ENCODE measurements at regions not wholly inside any gene's neighbourhood (a gene's known extent, or its start where the extent isn't known, plus 50 kb on each side); places are given as distances from the start of the nearest gene placed in this dataset.
A peak's percentile ranks its signal among the peaks of the same experiment; 100 is the strongest.

DNA sequence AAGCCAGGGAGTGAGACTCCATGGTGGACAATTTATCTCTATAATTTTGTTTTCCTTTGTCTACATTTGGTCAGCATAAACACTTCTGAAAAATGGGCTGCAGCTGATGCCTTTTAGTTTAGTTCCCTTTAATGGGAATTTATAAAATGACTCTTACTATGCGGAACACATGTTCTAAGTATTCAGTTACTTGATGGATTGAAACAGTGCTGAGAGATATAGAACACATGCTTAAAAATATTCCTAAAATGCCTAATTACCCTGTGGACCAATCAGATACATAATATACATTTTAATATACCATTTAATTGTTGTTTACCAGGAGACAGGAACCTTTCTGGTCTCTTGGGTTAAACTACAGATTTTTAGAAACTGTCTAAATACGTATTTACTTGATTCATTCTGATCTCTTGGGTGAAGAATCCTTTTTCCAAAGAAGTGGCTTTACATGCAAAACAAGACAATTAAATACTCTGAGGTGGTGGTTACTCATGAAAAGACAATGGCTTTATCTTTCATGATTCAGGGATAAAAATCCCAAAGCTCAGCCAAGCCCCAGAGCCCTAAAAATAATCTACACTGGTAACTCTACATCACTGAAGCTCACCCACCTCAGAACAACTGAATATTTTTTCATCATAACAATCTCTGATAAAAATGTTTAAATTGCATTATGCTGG lies 128.1 kb upstream of the SERTAD2 start:
- no peak for DNase-seq (ENCODE audit: unreplicated experiment)
- CTCF ChIA-PET = interaction anchor here (1.5 kb wide), 1 partner anchor 136 kb away, joined by 8 read pairs; no protein-coding TSS in a partner anchor
- Mint-ChIP-seq H3K9me3 (ENCODE audit: unreplicated experiment) (no peaks in the 10 kb centered on the region), H3K27me3 (ENCODE audit: insufficient read depth, unreplicated experiment) (no peaks in the 10 kb centered on the region), H3K27ac (ENCODE audit: low read depth, unreplicated experiment) (no peak overlapping the region), H3K36me3 (ENCODE audit: insufficient read depth, unreplicated experiment) (peaks cover 6% of the 10 kb centered on the region), H3K4me1 (ENCODE audit: insufficient read depth, unreplicated experiment) (peaks cover 27% of the 10 kb centered on the region), H3K4me3 (ENCODE audit: unreplicated experiment) (no peak overlapping the region)
- no TSS peak for BruUV-seq (replicated peaks)
- intact Hi-C loops (cut with micrococcal nuclease) = no loop called here
- TF ChIP-seq, protein P1, sequence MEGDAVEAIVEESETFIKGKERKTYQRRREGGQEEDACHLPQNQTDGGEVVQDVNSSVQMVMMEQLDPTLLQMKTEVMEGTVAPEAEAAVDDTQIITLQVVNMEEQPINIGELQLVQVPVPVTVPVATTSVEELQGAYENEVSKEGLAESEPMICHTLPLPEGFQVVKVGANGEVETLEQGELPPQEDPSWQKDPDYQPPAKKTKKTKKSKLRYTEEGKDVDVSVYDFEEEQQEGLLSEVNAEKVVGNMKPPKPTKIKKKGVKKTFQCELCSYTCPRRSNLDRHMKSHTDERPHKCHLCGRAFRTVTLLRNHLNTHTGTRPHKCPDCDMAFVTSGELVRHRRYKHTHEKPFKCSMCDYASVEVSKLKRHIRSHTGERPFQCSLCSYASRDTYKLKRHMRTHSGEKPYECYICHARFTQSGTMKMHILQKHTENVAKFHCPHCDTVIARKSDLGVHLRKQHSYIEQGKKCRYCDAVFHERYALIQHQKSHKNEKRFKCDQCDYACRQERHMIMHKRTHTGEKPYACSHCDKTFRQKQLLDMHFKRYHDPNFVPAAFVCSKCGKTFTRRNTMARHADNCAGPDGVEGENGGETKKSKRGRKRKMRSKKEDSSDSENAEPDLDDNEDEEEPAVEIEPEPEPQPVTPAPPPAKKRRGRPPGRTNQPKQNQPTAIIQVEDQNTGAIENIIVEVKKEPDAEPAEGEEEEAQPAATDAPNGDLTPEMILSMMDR (IDR thresholded peaks at IDR 0.05; ENCODE audit: unreplicated experiment) = no peak
- POLR2A ChIA-PET = interaction anchor here (0.9 to 1.2 kb wide), 3 partner anchors 10 to 38 kb away, joined by 3 to 4 read pairs (median 3); no protein-coding TSS in a partner anchor

DNA sequence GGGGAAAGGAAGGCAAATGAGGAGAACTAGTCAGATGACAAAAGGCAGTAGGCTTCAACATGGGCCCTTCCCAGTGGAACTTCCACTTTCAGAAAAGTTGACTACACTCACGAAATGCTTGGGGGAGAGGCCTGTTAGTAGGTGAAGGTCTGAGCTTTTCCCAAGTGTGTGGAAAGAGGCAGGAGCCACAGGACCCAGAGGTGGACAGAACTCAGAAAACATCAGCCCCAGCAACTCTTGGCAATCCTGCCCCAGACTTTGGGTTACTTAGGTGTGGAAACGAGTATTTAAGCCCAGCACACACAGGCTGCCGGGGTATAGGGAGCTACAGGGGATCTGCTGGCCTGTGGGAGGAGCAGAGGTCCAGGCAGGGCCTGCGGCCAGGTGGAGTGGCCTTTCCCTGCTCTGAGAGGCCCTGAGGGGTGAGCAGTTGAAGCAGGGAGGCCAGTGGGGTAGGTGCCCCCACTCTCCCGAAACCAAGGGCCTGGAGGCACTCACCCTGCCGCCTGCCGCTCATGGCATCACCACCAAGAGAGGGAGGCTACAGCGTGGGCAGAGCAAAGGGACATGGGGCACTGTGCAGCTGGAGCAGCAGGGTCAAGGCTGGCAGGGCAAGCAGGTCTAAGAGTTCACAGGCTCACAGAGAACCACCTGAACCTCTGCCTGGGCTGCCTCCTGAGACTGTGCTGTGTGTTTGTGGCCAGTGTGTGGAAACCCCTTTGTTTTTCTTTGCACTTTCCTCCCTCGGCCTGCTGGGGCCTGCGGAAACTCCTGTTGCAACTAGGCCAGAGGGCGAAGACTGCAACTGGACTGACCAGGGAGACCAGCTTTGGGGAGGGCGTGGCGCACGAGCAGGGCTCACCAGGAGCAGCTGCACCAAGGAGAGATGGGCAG lies 130.7 kb upstream of the SERTAD2 start:
- H3K4me3 Mint-ChIP-seq (ENCODE audit: unreplicated experiment) = no peak overlapping the region
- TF ChIP-seq, protein P1 (IDR thresholded peaks at IDR 0.05; ENCODE audit: unreplicated experiment) = no peak
- H3K9me3 Mint-ChIP-seq (ENCODE audit: unreplicated experiment) = no peaks in the 10 kb centered on the region
- H3K4me1 Mint-ChIP-seq (ENCODE audit: insufficient read depth, unreplicated experiment) = peaks cover 15% of the 10 kb centered on the region
- DNase-seq (ENCODE audit: unreplicated experiment) = peak; percentile 48
- BruUV-seq (replicated peaks) = no TSS peak
- no peaks in the 10 kb centered on the region for H3K27me3 Mint-ChIP-seq (ENCODE audit: insufficient read depth, unreplicated experiment)
- peaks cover 6% of the 10 kb centered on the region for H3K36me3 Mint-ChIP-seq (ENCODE audit: insufficient read depth, unreplicated experiment)
- intact Hi-C loops (cut with micrococcal nuclease) = no loop called here
- no peak overlapping the region for H3K27ac Mint-ChIP-seq (ENCODE audit: low read depth, unreplicated experiment)
- ChIA-PET POLR2A (interaction anchor here (0.8 kb wide), 1 partner anchor 11 kb away, joined by 3 read pairs; no protein-coding TSS in a partner anchor), CTCF (interaction anchor here (0.6 to 0.8 kb wide), 3 partner anchors 34 to 536 kb away, joined by 3 read pairs; no protein-coding TSS in a partner anchor)

DNA sequence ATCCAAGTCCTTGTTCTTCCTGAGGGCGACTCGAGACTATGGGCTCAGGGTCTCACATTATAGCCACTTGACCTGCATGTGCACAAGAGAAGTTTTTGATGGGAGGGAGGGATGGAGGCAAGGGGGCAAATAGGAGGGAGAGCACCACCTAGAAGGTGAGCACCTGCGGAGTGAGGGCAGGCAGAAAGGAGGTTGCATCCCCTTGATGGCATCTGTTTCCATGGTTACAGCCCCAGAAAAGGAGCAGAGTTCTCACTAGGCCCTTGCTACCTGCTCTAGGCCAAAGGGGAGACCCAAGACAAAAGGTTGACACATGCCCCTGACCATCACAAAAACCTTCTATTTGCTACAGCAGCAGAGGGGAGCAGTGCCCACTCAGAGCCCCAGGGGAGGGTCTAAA lies 131.5 kb upstream of the SERTAD2 start:
- no peak overlapping the region for H3K27ac Mint-ChIP-seq (ENCODE audit: low read depth, unreplicated experiment)
- no TSS peak for BruUV-seq (replicated peaks)
- H3K36me3 Mint-ChIP-seq (ENCODE audit: insufficient read depth, unreplicated experiment) = no peaks in the 10 kb centered on the region
- intact Hi-C loops (cut with micrococcal nuclease) = no loop called here
- CTCF ChIA-PET = no interaction called here
- POLR2A ChIA-PET = no interaction called here
- H3K4me3 Mint-ChIP-seq (ENCODE audit: unreplicated experiment) = no peak overlapping the region
- H3K27me3 Mint-ChIP-seq (ENCODE audit: insufficient read depth, unreplicated experiment) = no peaks in the 10 kb centered on the region
- H3K4me1 Mint-ChIP-seq (ENCODE audit: insufficient read depth, unreplicated experiment) = peaks cover 6% of the 10 kb centered on the region
- no peaks in the 10 kb centered on the region for H3K9me3 Mint-ChIP-seq (ENCODE audit: unreplicated experiment)
- TF ChIP-seq, protein P1 (IDR thresholded peaks at IDR 0.05; ENCODE audit: unreplicated experiment) = no peak
- DNase-seq (ENCODE audit: unreplicated experiment) = no peak
